HG02973 (cell line): ENCODE measurements at regions not wholly inside any gene's neighbourhood (a gene's known extent, or its start where the extent isn't known, plus 50 kb on each side); places are given as distances from the start of the nearest gene placed in this dataset.
"Not testable (repeated sequence)": the region's sequence is repeated elsewhere in the genome, so short reads cannot be mapped to it uniquely, and the experiment has no call there.

Experiments
- ATAC-seq: cut with Tn5 transposase; IDR thresholded peaks from one replicate; pipeline ENCODE4 v1.9.1; 2021; ENCODE audit warnings: moderate library complexity; ENCODE audit not compliant: unreplicated experiment

GRCh38 chr6:167407239-167408064 lies 82.6 kb downstream of the TTLL2 start:
- no peak for ATAC-seq

GRCh38 chr6:167408235-167408869 lies 83.5 kb downstream of the TTLL2 start:
- ATAC-seq: no peak

DNA sequence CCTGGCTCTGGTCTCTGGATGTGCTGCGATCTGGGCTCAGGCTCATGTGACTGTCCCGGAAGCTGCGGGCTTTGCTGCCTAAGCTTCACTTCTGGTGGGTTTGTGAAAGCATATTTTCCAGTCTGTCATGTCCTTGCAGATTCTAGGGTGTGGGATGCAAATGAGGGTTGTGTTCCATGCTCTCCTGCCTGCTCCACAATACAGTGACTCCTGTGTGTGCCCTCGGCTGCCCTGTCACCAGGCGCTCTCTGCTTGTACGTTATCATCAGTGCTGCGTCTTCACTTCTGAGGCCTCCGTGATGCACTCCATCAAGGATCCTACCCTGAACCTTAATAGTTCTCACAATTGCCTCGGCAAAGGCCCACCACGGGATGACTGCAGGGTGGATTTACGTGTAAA lies 84.2 kb downstream of the TTLL2 start:
- no peak for ATAC-seq

- ATAC-seq: no peak
Measured at GRCh38 chr6:167409694-167410093, 84.8 kb downstream of the TTLL2 start.

DNA sequence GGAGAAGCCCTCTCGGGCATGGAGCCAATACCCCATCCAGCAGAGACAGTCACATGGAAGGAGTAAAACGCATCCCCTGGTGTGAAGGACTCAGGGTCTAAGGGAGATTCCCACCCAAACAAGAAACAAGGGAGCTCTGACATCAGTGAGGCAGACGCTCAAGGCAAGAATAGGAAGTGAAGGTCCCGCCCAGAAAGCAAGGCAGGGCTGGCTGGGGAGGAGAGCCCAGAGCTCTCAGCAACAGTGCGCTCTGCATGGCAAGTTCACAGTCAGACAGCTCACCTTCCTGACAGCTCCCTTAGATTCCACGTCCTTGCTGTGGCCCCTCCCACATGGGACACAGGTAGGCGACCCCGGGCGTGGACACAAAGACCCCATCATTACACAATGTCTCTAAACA lies 85.6 kb downstream of the TTLL2 start:
- no peak for ATAC-seq

GRCh38 chr6:167412506-167412905 lies 87.6 kb downstream of the TTLL2 start:
- ATAC-seq: no peak

GRCh38 chr6:167415441-167415961 lies 90.6 kb downstream of the TTLL2 start:
- no peak for ATAC-seq

DNA sequence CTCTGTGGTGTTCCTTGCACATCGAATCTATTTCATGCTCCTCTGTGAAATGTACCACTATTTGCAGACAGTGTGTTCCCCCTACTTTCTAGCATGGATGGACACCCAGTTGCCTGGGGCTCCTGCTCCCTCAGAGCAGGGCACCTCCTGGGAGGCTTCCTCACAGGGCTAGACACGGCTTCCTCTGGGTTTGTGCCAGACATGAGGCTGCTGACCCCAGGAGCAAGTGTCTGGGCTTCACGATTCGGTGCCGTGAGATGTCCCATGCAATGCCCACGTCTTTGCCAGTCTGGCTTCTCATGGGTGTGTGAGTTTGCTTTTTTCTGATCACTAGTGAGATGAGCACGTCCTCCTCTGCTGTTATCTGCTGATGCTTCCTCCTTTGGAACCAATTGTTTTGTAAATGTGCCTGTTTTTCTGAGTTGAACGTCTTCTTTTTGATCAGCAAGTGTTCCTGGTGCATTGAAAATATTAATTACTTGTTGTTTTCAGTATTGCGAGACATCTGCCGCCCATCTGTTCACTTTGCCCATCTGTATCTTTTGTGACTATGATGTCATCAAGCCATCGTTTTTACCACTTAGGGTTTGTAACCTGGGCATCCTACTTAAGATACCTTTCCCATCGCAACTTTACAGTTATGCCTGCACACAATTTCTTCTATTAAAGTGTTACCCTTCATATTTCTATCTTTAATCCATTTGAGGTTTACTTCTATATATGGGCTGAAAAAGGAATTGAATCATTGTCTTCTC lies 92.0 kb downstream of the TTLL2 start:
- ATAC-seq: no peak

- no peak for ATAC-seq
Measured at GRCh38 chr6:167420177-167420576, 95.3 kb downstream of the TTLL2 start.

DNA sequence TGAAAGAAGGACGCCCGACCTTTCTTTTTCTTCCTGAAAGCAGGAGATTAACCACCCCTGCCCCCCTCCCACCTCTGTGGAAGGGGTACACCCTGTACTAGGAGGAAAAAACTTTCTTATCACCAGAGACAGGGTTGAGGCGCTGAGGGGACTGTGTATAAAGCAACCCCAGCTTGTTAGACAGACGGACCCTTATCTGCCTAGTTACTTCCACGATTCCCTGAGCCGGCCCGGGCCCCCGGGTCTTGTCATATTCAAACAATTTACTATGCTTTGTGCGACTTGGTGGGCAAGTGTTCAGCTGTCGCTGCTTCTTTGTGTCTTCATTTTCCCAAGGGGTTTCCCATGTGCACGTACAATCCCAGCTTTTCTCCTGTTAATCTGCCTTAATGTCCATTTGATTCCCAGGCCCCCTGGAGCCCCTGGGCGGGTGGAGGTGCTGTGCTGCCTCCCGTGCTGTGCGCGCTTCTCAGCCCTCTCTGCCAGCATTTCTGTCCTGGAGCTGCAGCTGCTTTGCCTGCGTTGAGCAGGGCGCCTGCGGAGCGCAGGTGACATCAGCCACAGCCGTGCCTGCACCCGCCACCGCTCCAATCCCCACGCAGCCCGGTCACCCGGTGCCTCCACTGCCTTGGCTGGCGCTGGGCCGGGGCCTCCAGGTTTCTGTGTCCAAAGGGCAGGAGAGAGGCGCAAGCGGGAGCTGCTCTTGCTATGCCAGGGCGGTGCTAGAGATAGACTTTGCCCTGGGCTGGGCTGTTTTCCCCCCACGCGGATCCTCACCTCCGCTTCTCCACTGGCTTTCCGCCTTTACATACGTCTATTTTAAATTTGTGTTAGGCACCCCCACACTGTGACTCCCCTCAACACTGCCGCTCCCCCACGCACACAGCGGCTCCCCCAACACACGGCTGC lies 96.2 kb downstream of the TTLL2 start:
- no peak for ATAC-seq

DNA sequence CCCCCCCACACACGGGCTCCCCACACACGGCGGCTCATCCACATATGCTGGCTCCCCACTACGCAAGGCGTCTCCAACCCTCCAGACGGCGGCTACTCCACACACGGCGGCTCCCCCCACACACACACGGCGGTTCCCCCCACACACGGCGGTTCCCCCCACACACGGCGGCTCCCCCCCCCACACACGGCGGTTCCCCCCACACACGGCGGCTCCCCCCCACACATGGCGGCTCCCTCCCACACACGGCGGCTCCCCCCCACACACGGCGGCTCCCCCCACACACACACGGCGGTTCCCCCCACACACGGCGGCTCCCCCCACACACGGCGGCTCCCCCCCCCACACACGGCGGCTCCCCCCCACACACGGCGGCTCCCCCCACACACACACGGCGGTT lies 97.1 kb downstream of the TTLL2 start:
- ATAC-seq: not testable (repeated sequence)

DNA sequence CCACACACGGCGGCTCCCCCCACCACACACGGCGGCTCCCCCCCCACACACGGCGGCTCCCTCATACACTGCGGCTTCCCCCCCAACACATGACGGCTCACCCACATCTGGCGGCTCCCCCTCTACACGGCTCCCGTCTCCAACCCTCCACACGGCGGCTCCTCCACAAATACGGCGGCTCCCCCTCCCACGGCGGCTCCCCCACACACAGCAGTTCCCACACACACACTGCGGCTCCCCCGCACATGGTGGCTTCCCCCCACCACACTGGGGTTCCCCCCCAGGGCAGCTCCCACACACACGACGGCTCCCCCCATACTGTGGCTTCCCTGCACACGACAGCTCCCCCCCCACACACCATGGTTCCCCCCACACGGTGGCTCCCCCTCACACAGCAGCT lies 98.0 kb downstream of the TTLL2 start:
- ATAC-seq: no peak

DNA sequence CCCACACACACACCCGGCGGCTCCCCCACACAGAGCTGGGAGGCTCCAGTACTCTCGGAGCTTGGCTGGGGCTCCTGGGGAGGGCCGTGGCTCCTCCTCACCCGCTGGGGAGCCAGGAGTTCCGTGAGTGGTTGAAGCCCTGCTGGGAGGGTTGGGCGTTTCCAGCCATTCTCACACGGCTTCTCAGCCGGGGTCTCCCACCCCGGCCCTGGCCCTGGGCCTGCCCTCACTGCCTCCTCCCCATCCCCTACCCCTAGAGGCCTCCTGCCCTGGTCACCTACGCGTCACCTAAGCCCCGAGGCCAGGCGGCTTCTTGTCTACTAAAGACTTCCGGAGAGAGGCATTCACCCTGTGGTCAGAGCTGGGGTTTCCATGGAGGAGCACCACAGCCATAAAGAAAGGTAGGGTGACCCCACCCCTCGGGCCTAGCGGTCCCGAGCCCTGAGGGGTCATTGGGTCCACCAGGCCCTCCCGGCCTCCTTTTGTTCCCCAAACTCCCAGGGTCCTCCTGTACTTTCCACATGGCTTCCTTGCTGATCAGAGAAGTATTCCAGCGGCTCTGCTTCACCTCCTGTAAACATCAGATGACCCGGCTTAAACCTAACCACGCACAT lies 99.3 kb downstream of the TTLL2 start:
- no peak for ATAC-seq

DNA sequence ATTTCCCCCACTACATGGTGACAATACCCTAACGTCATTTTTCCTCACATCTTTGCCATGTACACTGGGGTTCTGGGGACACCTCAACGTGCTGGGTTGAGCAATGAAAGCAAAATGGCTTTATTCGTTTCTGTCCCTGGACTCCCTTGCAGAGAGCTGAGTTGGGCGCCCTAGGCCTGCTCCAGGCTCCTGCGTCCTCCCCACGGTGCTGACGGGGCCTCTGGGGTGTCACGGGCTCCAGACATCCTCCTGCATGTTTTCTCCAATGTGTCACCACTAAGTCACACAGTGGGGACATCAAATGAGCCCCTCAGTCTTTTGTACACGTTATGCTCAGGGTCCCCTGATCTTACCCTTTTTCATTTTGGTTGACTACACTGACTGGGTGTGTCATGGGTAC lies 99.8 kb downstream of the TTLL2 start:
- no peak for ATAC-seq

GRCh38 chr6:167426084-167426483 lies 101.2 kb downstream of the TTLL2 start:
- ATAC-seq: no peak

DNA sequence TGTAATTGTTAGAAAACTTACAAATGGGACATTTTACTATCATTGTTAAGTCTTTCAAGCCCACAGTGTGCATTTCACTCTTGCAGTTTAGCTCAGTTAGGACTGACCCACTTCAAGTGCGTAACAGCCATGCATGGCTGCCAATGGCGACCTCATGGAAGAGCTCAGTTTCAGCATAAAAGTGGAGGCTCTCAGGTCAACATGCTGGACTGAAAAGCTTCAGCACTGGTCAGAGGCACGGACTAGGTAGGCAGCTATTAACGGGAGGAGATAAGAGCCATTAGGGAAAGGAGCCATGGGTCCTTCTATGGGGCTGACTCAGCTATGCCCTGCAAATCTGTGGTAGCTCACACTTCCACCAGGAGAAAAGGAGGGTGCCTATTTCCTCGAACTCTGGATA lies 101.8 kb downstream of the TTLL2 start:
- no peak for ATAC-seq

- ATAC-seq: no peak
Measured at GRCh38 chr6:167428664-167429333, 103.9 kb downstream of the TTLL2 start.

GRCh38 chr6:167429353-167429752 lies 104.5 kb downstream of the TTLL2 start:
- ATAC-seq: no peak

GRCh38 chr6:167435209-167435728 lies 110.4 kb downstream of the TTLL2 start:
- ATAC-seq: no peak
